Smooth muscle cell (in vitro differentiated cells): ENCODE measurements at regions not wholly inside any gene's neighbourhood (a gene's known extent, or its start where the extent isn't known, plus 50 kb on each side); places are given as distances from the start of the nearest gene placed in this dataset.

Source experiments
- DNase-seq: peaks from one replicate; lab custom pipeline; 2025; ENCODE audit not compliant: unreplicated experiment; lab: John Stamatoyannopoulos, UW
- H2AFZ ChIP-seq: fragments of 200-600 bp; sonication (generic); 2 replicates; pipeline ENCODE4 v1.6.0; 2016; ENCODE audit warnings: antibody characterized with exemption, low read depth, mild to moderate bottlenecking
- H3F3A ChIP-seq: fragments of 200-600 bp; sonication (generic); 2 replicates; pipeline ENCODE4 v1.6.0; 2017; ENCODE audit warnings: antibody characterized with exemption, low read depth
- H3K27ac ChIP-seq: fragments of 200-600 bp; sonication (generic); 2 replicates; pipeline ENCODE4 v1.5.1; 2016; ENCODE audit warnings: low read depth, mild to moderate bottlenecking
- H3K27me3 ChIP-seq: fragments of 200-600 bp; sonication (generic); 2 replicates; pipeline ENCODE4 v1.6.1; 2016; ENCODE audit warnings: low read depth, mild to moderate bottlenecking
- H3K36me3 ChIP-seq: fragments of 200-600 bp; sonication (generic); 2 replicates; pipeline ENCODE4 v1.5.1; 2016; ENCODE audit warnings: low read depth
- H3K4me1 ChIP-seq: fragments of 200-600 bp; sonication (generic); 2 replicates; pipeline ENCODE4 v1.5.1; 2016; ENCODE audit warnings: low read depth
- H3K4me2 ChIP-seq: fragments of 200-600 bp; sonication (generic); 2 replicates; pipeline ENCODE4 v1.6.0; 2016; ENCODE audit warnings: mild to moderate bottlenecking
- H3K4me3 ChIP-seq: fragments of 200-600 bp; sonication (generic); 2 replicates; pipeline ENCODE4 v1.5.1; 2016; ENCODE audit warnings: mild to moderate bottlenecking
- H3K79me2 ChIP-seq: fragments of 200-600 bp; sonication (generic); 2 replicates; pipeline ENCODE4 v1.6.0; 2016; ENCODE audit warnings: low read depth, mild to moderate bottlenecking
- H3K9ac ChIP-seq: fragments of 200-600 bp; sonication (generic); 2 replicates; pipeline ENCODE4 v1.6.0; 2016; ENCODE audit warnings: low read depth
- H3K9me3 ChIP-seq: fragments of 200-600 bp; sonication (generic); replicated peaks from 2 replicates; pipeline ENCODE4 v1.5.1; 2016; ENCODE audit warnings: low read depth
- H4K20me1 ChIP-seq: fragments of 200-600 bp; sonication (generic); 2 replicates; pipeline ENCODE4 v1.6.0; 2016; ENCODE audit warnings: low read depth
- CTCF ChIP-seq: fragments of 200-600 bp; sonication (generic); IDR thresholded peaks from 2 replicates; pipeline ENCODE4 v1.5.1; 2017; ENCODE audit warnings: borderline replicate concordance, mild to moderate bottlenecking, antibody characterized with exemption; ENCODE audit not compliant: insufficient read depth, poor library complexity, severe bottlenecking
- WGBS: methylation state at CpG from one replicate; pipeline ENCODE4 v1.1.7; 2016; ENCODE audit warnings: low lambda C conversion rate; 5-methylcytosine and 5-hydroxymethylcytosine counted together

- 49% methylated on average over 2 of the region's 2 CpGs for WGBS
- Histone ChIP-seq H3K4me1 (no peaks in the 10 kb centered on the region), H3F3A (no peaks in the 10 kb centered on the region), H3K9me3 (no peaks in the 10 kb centered on the region), H3K4me2 (no peak overlapping the region), H2AFZ (no peak overlapping the region), H3K79me2 (no peaks in the 10 kb centered on the region), H3K9ac (no peak overlapping the region), H3K27ac (no peak overlapping the region), H3K27me3 (no peaks in the 10 kb centered on the region), H3K4me3 (no peak overlapping the region), H3K36me3 (no peaks in the 10 kb centered on the region), H4K20me1 (no peaks in the 10 kb centered on the region)
- DNase-seq = no peak
- TF ChIP-seq CTCF = no peak
Measured at GRCh38 chr14:98099527-98099926, 1172.5 kb downstream of the BCL11B start.

GRCh38 chr14:98101323-98101722 lies 1170.7 kb downstream of the BCL11B start:
- DNase-seq = no peak
- H2AFZ ChIP-seq = no peak overlapping the region
- WGBS = 86% methylated on average over 3 of the region's 3 CpGs
- no peak overlapping the region for H3K27ac ChIP-seq
- H3K9me3 ChIP-seq = no peaks in the 10 kb centered on the region
- no peaks in the 10 kb centered on the region for H3K4me1 ChIP-seq
- H3K27me3 ChIP-seq = no peaks in the 10 kb centered on the region
- H3K9ac ChIP-seq = no peak overlapping the region
- no peaks in the 10 kb centered on the region for H3K79me2 ChIP-seq
- H3K36me3 ChIP-seq = no peaks in the 10 kb centered on the region
- TF ChIP-seq CTCF = no peak
- no peaks in the 10 kb centered on the region for H4K20me1 ChIP-seq
- no peaks in the 10 kb centered on the region for H3F3A ChIP-seq
- no peak overlapping the region for H3K4me3 ChIP-seq
- H3K4me2 ChIP-seq = no peak overlapping the region

- Histone ChIP-seq H3K9ac (no peak overlapping the region), H3K4me2 (no peak overlapping the region), H3K4me3 (no peak overlapping the region), H3K27me3 (no peaks in the 10 kb centered on the region), H3K36me3 (no peaks in the 10 kb centered on the region), H2AFZ (no peak overlapping the region), H3F3A (no peaks in the 10 kb centered on the region), H4K20me1 (no peaks in the 10 kb centered on the region), H3K4me1 (no peaks in the 10 kb centered on the region), H3K27ac (no peak overlapping the region), H3K79me2 (no peaks in the 10 kb centered on the region), H3K9me3 (no peaks in the 10 kb centered on the region)
- 95% methylated on average over 2 of the region's 2 CpGs for WGBS
- TF ChIP-seq CTCF = no peak
- no peak for DNase-seq
Measured at GRCh38 chr14:98103705-98104104, 1168.3 kb downstream of the BCL11B start.

- Histone ChIP-seq H3K79me2 (no peaks in the 10 kb centered on the region), H3K36me3 (no peaks in the 10 kb centered on the region), H3K27me3 (no peaks in the 10 kb centered on the region), H3F3A (no peaks in the 10 kb centered on the region), H3K4me3 (no peak overlapping the region), H3K4me2 (no peak overlapping the region), H3K9ac (no peak overlapping the region), H3K9me3 (no peaks in the 10 kb centered on the region), H2AFZ (no peak overlapping the region), H4K20me1 (no peaks in the 10 kb centered on the region), H3K4me1 (no peaks in the 10 kb centered on the region), H3K27ac (no peak overlapping the region)
- no peak for TF ChIP-seq CTCF
- WGBS = 81% methylated on average over 3 of the region's 3 CpGs
- DNase-seq = no peak
Measured at GRCh38 chr14:98109326-98109725, 1162.7 kb downstream of the BCL11B start.
